ENCODE measurements at regions not wholly inside any gene's neighbourhood (a gene's known extent, or its start where the extent isn't known, plus 50 kb on each side); places are given as distances from the start of the nearest gene placed in this dataset.

- Histone ChIP-seq H2BK5ac (ENCODE audit: low read depth, low read length) (no peak overlapping the region), H2BK120ac (replicated peaks; ENCODE audit: low read depth, low read length) (no peak overlapping the region), H3K79me2 (ENCODE audit: control insufficient read depth in 1 of 2, insufficient read depth in 2 of 2, low read length in 2 of 2) (no peaks in the 10 kb centered on the region), H3K36me3 (ENCODE audit: control insufficient read depth in 2 of 4, insufficient read depth in 4 of 4, low read length in 3 of 4) (no peaks in the 10 kb centered on the region), H3K79me1 (ENCODE audit: low read depth, low read length) (no peaks in the 10 kb centered on the region), H3K4me3 (ENCODE audit: extremely low read depth in 1 of 4, insufficient read depth in 2 of 4, low read depth in 3 of 4, low read length in 4 of 4) (no peak overlapping the region), H4K20me1 (replicated peaks in 1 of 2; ENCODE audit: control insufficient read depth in 1 of 2, insufficient read depth in 2 of 2, low read length in 2 of 2) (no peaks in the 10 kb centered on the region), H2BK20ac (ENCODE audit: low read length) (no peak overlapping the region), H2BK15ac (ENCODE audit: low read length) (no peak overlapping the region), H2AK5ac (ENCODE audit: low read depth, low read length) (no peak overlapping the region), H3K23ac (ENCODE audit: insufficient read length) (no peak overlapping the region), H3K27me3 (replicated peaks in 1 of 4; ENCODE audit: control insufficient read depth in 3 of 4, extremely low read depth in 1 of 4, insufficient read depth in 3 of 4, low read length in 3 of 4) (no peaks in the 10 kb centered on the region), H2BK12ac (ENCODE audit: low read depth, low read length) (no peak overlapping the region), H3K18ac (ENCODE audit: extremely low read depth, low read length) (no peak overlapping the region), H3K4me1 (replicated peaks in 1 of 4; ENCODE audit: control insufficient read depth in 3 of 4, insufficient read depth in 4 of 4, low read length in 3 of 4) (no peaks in the 10 kb centered on the region), H3K23me2 (ENCODE audit: low read depth, low read length) (no peaks in the 10 kb centered on the region), H3K14ac (ENCODE audit: insufficient read length) (no peak overlapping the region), H4K5ac (ENCODE audit: insufficient read length, low read depth, low read length) (no peak overlapping the region), H3K27ac (ENCODE audit: low read depth, low read length) (no peak overlapping the region), H3K4ac (replicated peaks; ENCODE audit: insufficient read length, low read depth, low read length) (no peak overlapping the region), H4K91ac (replicated peaks; ENCODE audit: insufficient read length, low read length) (no peak overlapping the region), H3K9me3 (ENCODE audit: insufficient read depth in 2 of 2, low read depth in 1 of 2, low read length in 1 of 2) (no peaks in the 10 kb centered on the region), H3K4me2 (ENCODE audit: insufficient read depth in 1 of 2, low read depth in 2 of 2, low read length in 2 of 2) (no peak overlapping the region), H4K8ac (ENCODE audit: extremely low read depth, insufficient read depth, low read length) (no peak overlapping the region), H3K9ac (replicated peaks in 1 of 4; ENCODE audit: extremely low read depth in 1 of 4, low read depth in 3 of 4, low read length in 3 of 4) (no peak overlapping the region), H3K56ac (replicated peaks; ENCODE audit: insufficient read length, low read depth, low read length) (no peak overlapping the region), H2AFZ (ENCODE audit: low read length) (no peak overlapping the region)
- no peak for DNase-seq (ENCODE audit: low read depth in 1 of 2, low spot score in 2 of 2)
- 62% methylated on average over 4 of the region's 4 CpGs; no CpG with 5 or more reads in 1 of the 2 experiments for WGBS, 2 experiments (ENCODE audit: extremely low coverage in 1 of 2, insufficient coverage in 1 of 2, insufficient read length in 1 of 2, insufficient replicate concordance in 2 of 2, low coverage in 1 of 2, low lambda C conversion rate in 2 of 2, missing lambda C conversion rate in 1 of 2)
- ChIA-PET POLR2A (ENCODE audit: partially characterized antibody) (no interaction called here), CTCF (ENCODE audit: partially characterized antibody) (interaction anchor here (1.1 kb wide), 1 partner anchor 11 kb away, joined by 5 read pairs; no protein-coding TSS in a partner anchor)
- no peak for FAIRE-seq
- no peak for TF ChIP-seq POU5F1 (IDR thresholded peaks at IDR 0.05; ENCODE audit: low read depth, low read length)
Observed at GRCh38 chr3:116886202-116886893, 176.8 kb downstream of the TUSC7 start.
